ENCODE measurements at regions not wholly inside any gene's neighbourhood (a gene's known extent, or its start where the extent isn't known, plus 50 kb on each side); places are given as distances from the start of the nearest gene placed in this dataset.

DNA sequence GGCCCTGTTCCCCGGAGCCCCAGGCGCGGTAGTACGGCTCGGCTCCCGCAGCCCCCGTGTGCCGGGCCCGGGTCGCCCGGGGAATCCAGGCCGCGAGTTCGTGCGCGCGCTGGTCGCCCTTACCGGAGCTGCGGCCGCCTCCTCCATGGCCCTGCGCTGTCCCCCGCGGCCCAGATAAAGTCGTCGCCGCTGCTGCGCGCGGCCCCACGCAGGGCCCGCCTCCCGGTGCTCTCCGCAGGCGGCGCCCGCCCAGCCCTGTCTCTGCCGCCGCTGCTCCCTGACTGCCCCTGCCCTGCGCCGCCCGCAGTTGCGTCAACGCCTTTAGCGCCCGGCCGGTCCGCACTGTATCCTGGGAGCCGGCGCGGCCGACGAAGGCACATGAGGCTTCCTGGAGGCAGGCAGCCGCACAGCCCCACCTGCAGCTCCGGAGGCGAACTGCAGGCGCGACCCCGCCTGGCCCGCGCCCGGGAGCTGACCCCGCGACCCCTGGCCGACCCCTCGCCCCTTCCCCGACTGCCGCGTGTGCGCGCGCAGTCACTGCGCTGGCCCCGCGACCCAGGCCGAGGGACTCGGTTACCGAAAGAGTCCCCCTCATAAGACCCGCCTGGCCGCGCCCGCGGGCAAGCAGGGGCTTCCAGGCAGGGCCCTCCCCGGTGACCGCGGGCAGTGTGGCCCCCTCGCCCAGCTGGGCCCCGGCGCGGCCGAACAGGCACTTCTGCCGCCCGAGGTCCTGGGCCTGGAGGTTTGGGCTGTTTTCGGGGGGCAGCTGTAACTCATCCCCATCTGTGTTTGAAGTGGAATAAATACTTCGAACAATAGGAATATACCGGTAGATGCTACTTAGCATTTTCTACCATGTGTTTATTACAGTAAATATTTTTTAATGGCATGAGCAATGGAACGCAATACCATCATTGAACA lies 127.1 kb upstream of the ZNF746 start (continued):
- TF ChIP-seq ZNF747 (CRISPR knock-in tag; IDR thresholded peaks at IDR 0.05; ENCODE audit: borderline replicate concordance): no peak
- peak; percentile 71; the same call in 1 of the 2 replicates for TF ChIP-seq ZNF550 (CRISPR knock-in tag; IDR thresholded peaks at IDR 0.05; ENCODE audit: borderline replicate concordance)
- TF ChIP-seq, protein P1, sequence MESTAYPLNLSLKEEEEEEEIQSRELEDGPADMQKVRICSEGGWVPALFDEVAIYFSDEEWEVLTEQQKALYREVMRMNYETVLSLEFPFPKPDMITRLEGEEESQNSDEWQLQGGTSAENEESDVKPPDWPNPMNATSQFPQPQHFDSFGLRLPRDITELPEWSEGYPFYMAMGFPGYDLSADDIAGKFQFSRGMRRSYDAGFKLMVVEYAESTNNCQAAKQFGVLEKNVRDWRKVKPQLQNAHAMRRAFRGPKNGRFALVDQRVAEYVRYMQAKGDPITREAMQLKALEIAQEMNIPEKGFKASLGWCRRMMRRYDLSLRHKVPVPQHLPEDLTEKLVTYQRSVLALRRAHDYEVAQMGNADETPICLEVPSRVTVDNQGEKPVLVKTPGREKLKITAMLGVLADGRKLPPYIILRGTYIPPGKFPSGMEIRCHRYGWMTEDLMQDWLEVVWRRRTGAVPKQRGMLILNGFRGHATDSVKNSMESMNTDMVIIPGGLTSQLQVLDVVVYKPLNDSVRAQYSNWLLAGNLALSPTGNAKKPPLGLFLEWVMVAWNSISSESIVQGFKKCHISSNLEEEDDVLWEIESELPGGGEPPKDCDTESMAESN (CRISPR knock-in tag; conservative IDR thresholded peaks at IDR 0.05): peak; percentile 94
- TF ChIP-seq, protein P2, sequence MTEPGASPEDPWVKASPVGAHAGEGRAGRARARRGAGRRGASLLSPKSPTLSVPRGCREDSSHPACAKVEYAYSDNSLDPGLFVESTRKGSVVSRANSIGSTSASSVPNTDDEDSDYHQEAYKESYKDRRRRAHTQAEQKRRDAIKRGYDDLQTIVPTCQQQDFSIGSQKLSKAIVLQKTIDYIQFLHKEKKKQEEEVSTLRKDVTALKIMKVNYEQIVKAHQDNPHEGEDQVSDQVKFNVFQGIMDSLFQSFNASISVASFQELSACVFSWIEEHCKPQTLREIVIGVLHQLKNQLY (CRISPR knock-in tag; IDR thresholded peaks at IDR 0.05): no peak; the same call in 1 of the 2 replicates
- TF ChIP-seq, protein P3, sequence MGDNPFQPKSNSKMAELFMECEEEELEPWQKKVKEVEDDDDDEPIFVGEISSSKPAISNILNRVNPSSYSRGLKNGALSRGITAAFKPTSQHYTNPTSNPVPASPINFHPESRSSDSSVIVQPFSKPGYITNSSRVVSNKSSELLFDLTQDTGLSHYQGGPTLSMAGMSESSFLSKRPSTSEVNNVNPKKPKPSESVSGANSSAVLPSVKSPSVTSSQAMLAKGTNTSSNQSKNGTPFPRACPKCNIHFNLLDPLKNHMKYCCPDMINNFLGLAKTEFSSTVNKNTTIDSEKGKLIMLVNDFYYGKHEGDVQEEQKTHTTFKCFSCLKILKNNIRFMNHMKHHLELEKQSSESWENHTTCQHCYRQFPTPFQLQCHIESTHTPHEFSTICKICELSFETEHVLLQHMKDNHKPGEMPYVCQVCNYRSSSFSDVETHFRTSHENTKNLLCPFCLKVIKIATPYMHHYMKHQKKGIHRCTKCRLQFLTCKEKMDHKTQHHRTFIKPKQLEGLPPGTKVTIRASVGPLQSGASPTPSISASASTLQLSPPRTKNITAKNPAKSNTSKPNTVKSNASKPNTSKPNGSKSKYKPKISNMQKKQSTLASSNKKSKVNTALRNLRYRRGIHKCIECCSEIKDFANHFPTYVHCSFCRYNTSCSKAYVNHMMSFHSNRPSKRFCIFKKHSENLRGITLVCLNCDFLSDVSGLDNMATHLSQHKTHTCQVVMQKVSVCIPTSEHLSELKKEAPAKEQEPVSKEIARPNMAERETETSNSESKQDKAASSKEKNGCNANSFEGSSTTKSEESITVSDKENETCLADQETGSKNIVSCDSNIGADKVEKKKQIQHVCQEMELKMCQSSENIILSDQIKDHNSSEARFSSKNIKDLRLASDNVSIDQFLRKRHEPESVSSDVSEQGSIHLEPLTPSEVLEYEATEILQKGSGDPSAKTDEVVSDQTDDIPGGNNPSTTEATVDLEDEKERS (CRISPR knock-in tag; IDR thresholded peaks at IDR 0.05): no peak
- no peak; the same call in 1 of the 2 replicates for TF ChIP-seq SOX5 (CRISPR knock-in tag; IDR thresholded peaks at IDR 0.05; ENCODE audit: borderline replicate concordance)
- TF ChIP-seq MEIS1 (CRISPR knock-in tag; IDR thresholded peaks at IDR 0.05; ENCODE audit: borderline replicate concordance): peak; percentile 87
- no peak for TF ChIP-seq AHR (CRISPR knock-in tag; IDR thresholded peaks at IDR 0.05)
- TF ChIP-seq, protein P4, sequence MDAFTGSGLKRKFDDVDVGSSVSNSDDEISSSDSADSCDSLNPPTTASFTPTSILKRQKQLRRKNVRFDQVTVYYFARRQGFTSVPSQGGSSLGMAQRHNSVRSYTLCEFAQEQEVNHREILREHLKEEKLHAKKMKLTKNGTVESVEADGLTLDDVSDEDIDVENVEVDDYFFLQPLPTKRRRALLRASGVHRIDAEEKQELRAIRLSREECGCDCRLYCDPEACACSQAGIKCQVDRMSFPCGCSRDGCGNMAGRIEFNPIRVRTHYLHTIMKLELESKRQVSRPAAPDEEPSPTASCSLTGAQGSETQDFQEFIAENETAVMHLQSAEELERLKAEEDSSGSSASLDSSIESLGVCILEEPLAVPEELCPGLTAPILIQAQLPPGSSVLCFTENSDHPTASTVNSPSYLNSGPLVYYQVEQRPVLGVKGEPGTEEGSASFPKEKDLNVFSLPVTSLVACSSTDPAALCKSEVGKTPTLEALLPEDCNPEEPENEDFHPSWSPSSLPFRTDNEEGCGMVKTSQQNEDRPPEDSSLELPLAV (CRISPR knock-in tag; conservative IDR thresholded peaks at IDR 0.05; ENCODE audit: low read depth): no peak
- TF ChIP-seq NKX3-1 (CRISPR knock-in tag; IDR thresholded peaks at IDR 0.05): no peak
- TF ChIP-seq, protein P5, sequence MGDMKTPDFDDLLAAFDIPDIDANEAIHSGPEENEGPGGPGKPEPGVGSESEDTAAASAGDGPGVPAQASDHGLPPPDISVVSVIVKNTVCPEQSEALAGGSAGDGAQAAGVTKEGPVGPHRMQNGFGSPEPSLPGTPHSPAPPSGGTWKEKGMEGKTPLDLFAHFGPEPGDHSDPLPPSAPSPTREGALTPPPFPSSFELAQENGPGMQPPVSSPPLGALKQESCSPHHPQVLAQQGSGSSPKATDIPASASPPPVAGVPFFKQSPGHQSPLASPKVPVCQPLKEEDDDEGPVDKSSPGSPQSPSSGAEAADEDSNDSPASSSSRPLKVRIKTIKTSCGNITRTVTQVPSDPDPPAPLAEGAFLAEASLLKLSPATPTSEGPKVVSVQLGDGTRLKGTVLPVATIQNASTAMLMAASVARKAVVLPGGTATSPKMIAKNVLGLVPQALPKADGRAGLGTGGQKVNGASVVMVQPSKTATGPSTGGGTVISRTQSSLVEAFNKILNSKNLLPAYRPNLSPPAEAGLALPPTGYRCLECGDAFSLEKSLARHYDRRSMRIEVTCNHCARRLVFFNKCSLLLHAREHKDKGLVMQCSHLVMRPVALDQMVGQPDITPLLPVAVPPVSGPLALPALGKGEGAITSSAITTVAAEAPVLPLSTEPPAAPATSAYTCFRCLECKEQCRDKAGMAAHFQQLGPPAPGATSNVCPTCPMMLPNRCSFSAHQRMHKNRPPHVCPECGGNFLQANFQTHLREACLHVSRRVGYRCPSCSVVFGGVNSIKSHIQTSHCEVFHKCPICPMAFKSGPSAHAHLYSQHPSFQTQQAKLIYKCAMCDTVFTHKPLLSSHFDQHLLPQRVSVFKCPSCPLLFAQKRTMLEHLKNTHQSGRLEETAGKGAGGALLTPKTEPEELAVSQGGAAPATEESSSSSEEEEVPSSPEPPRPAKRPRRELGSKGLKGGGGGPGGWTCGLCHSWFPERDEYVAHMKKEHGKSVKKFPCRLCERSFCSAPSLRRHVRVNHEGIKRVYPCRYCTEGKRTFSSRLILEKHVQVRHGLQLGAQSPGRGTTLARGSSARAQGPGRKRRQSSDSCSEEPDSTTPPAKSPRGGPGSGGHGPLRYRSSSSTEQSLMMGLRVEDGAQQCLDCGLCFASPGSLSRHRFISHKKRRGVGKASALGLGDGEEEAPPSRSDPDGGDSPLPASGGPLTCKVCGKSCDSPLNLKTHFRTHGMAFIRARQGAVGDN (CRISPR knock-in tag; IDR thresholded peaks at IDR 0.05): peak; percentile 92
- 0 out of 2 replicates have a peak, but pooled peaks have one; percentile 16 for TF ChIP-seq GATA4 (IDR thresholded peaks at IDR 0.05; ENCODE audit: borderline replicate concordance, low read depth)
- no peak for TF ChIP-seq ZNF607 (CRISPR knock-in tag; IDR thresholded peaks at IDR 0.05; ENCODE audit: borderline replicate concordance)
- TF ChIP-seq FIP1L1 (IDR thresholded peaks at IDR 0.05; ENCODE audit: borderline replicate concordance, insufficient read depth, low read depth, low read length): no peak

Measured in HepG2 (cell line).